ENCODE measurements at regions not wholly inside any gene's neighbourhood (a gene's known extent, or its start where the extent isn't known, plus 50 kb on each side); places are given as distances from the start of the nearest gene placed in this dataset.

GRCh38 chr3:88416436-88416835 lies 266.7 kb downstream of the C3orf38 start:
- no peaks in the 10 kb centered on the region for H3K27me3 ChIP-seq (ENCODE audit: insufficient read depth)
- H2AFZ ChIP-seq, result no peak overlapping the region
- no peaks in the 10 kb centered on the region for H3K36me3 ChIP-seq (ENCODE audit: insufficient read depth)
- Mint-ChIP-seq H3K27me3 (ENCODE audit: insufficient read depth, low read depth, poor library complexity) (no peaks in the 10 kb centered on the region), H3K9me3 (no peaks in the 10 kb centered on the region), H3K36me3 (ENCODE audit: low read depth) (no peaks in the 10 kb centered on the region), H3K27ac (no peak overlapping the region), H3K4me3 (no peak overlapping the region), H3K4me1 (no peaks in the 10 kb centered on the region)
- ATAC-seq (no peak), DNase-seq (ENCODE audit: low spot score) (no peak)
- TF ChIP-seq EZH2phosphoT487 (IDR thresholded peaks at IDR 0.05; ENCODE audit: unreplicated experiment), result no peak
- no peak for TF ChIP-seq CTCF (conservative IDR thresholded peaks at IDR 0.05; ENCODE audit: low read depth in 2 of 2)
- no peak for TF ChIP-seq ETS1 (IDR thresholded peaks at IDR 0.05)
- TF ChIP-seq NANOG (IDR thresholded peaks at IDR 0.05; ENCODE audit: borderline replicate concordance), result no peak
- no peak for TF ChIP-seq CREB1 (CRISPR knock-in tag; IDR thresholded peaks at IDR 0.05; ENCODE audit: low read depth)
- no peak for TF ChIP-seq ZNF114 (CRISPR knock-in tag; IDR thresholded peaks at IDR 0.05)
- no peak for TF ChIP-seq REST (IDR thresholded peaks at IDR 0.05; ENCODE audit: unreplicated experiment)
- no peak for TF ChIP-seq EZH2 (IDR thresholded peaks at IDR 0.05; ENCODE audit: low read depth, unreplicated experiment)
- TF ChIP-seq ZNF462 (CRISPR knock-in tag; IDR thresholded peaks at IDR 0.05), result no peak
- no peak for TF ChIP-seq POLR2AphosphoS5 (IDR thresholded peaks at IDR 0.05; ENCODE audit: low read depth)
- TF ChIP-seq ZNF331 (CRISPR knock-in tag; IDR thresholded peaks at IDR 0.05; ENCODE audit: low read depth), result no peak
- TF ChIP-seq STAT1 (IDR thresholded peaks at IDR 0.05; ENCODE audit: unreplicated experiment), result no peak
- TF ChIP-seq JUNB (IDR thresholded peaks at IDR 0.05; ENCODE audit: unreplicated experiment), result no peak
- no peak overlapping the region for H3K27ac ChIP-seq (ENCODE audit: low read depth)
- no peak overlapping the region for H3K4me2 ChIP-seq
- no peaks in the 10 kb centered on the region for H3K4me1 ChIP-seq (ENCODE audit: insufficient read depth)
- H3K4me3 ChIP-seq, result no peak overlapping the region
- H4K20me1 ChIP-seq (replicated peaks; ENCODE audit: insufficient read depth), result no peaks in the 10 kb centered on the region
- H3F3A ChIP-seq (replicated peaks; ENCODE audit: low read depth), result no peaks in the 10 kb centered on the region
- no peaks in the 10 kb centered on the region for H3K9me2 ChIP-seq (ENCODE audit: insufficient read depth)
- no peaks in the 10 kb centered on the region for H3K79me2 ChIP-seq (replicated peaks; ENCODE audit: insufficient read depth)

Data from GM23338 (cell line).